Neural cell (in vitro differentiated cells): ENCODE measurements at regions not wholly inside any gene's neighbourhood (a gene's known extent, or its start where the extent isn't known, plus 50 kb on each side); places are given as distances from the start of the nearest gene placed in this dataset.

Source experiments
- H2AFZ ChIP-seq: fragments of 200-600, 300-800 bp; sonication (generic), shearing (Covaris generic); 2 replicates; pipeline ENCODE4 v1.6.0; 2014; ENCODE audit warnings: low read depth, mild to moderate bottlenecking, antibody characterized with exemption, low read length, moderate library complexity
- H3F3A ChIP-seq: fragments of 200-600 bp; shearing (Covaris generic); 2 replicates; pipeline ENCODE4 v1.6.1; 2016; ENCODE audit warnings: mild to moderate bottlenecking, moderate library complexity, mixed read lengths, antibody characterized with exemption, low read length; ENCODE audit not compliant: insufficient read depth, poor library complexity, severe bottlenecking
- H3K27ac ChIP-seq: fragments of 200-600, 300-800 bp; sonication (generic), shearing (Covaris generic); 2 replicates; pipeline ENCODE4 v1.5.1; 2014; ENCODE audit warnings: mild to moderate bottlenecking, low read length, moderate library complexity
- H3K27me3 ChIP-seq: fragments of 300-800, 200-600 bp; sonication (generic), shearing (Covaris generic); 2 replicates; pipeline ENCODE4 v1.6.0; 2014; ENCODE audit warnings: mild to moderate bottlenecking, low read depth, low read length, moderate library complexity; ENCODE audit not compliant: insufficient read depth
- H3K36me3 ChIP-seq: fragments of 300-800, 200-600 bp; sonication (generic), shearing (Covaris generic); 2 replicates; pipeline ENCODE4 v1.5.1; 2014; ENCODE audit warnings: mild to moderate bottlenecking, antibody characterized with exemption, low read length, moderate library complexity; ENCODE audit not compliant: insufficient read depth
- H3K4me2 ChIP-seq: fragments of 300-800, 200-600 bp; sonication (generic), shearing (Covaris generic); 2 replicates; pipeline ENCODE4 v1.6.0; 2014; ENCODE audit warnings: mild to moderate bottlenecking, low read length
- H3K4me3 ChIP-seq: fragments of 300-800, 200-600 bp; sonication (generic), shearing (Covaris generic); 2 replicates; pipeline ENCODE4 v1.5.1; 2014; ENCODE audit warnings: mild to moderate bottlenecking, low read length, moderate library complexity
- H3K79me2 ChIP-seq: fragments of 200-600 bp; shearing (Covaris generic); replicated peaks from 2 replicates; pipeline ENCODE4 v1.6.0; 2014; ENCODE audit warnings: mild to moderate bottlenecking, low read length, moderate library complexity; ENCODE audit not compliant: insufficient read depth
- H3K9ac ChIP-seq: fragments of 300-800, 200-600 bp; sonication (generic), shearing (Covaris generic); 2 replicates; pipeline ENCODE4 v1.6.1; 2016; ENCODE audit warnings: mild to moderate bottlenecking, low read length, mixed read lengths
- H3K9me2 ChIP-seq: fragments of 200-600 bp; shearing (Covaris generic); 2 replicates; pipeline ENCODE4 v1.6.1; 2016; ENCODE audit warnings: mild to moderate bottlenecking, low read length, mixed read lengths; ENCODE audit not compliant: insufficient read depth
- H3K9me3 ChIP-seq: fragments of 200-600, 300-800 bp; sonication (generic), shearing (Covaris generic); 2 replicates; pipeline ENCODE4 v1.6.1; 2016; ENCODE audit warnings: mild to moderate bottlenecking, mixed run types, low read length, moderate library complexity, mixed read lengths
- H4K20me1 ChIP-seq: fragments of 200-600 bp; shearing (Covaris generic); 2 replicates; pipeline ENCODE4 v1.6.1; 2016; ENCODE audit warnings: mild to moderate bottlenecking, mixed run types; ENCODE audit not compliant: insufficient read depth
- CTCF ChIP-seq: fragments of 450-650 bp; IDR thresholded peaks from 2 replicates; pipeline ENCODE4 v1.5.1; 2014; ENCODE audit warnings: antibody characterized with exemption, mild to moderate bottlenecking, moderate library complexity; ENCODE audit not compliant: poor library complexity, severe bottlenecking
- EP300 ChIP-seq: fragments of 450-650 bp; conservative IDR thresholded peaks from 2 replicates; pipeline ENCODE4 v1.6.1; 2014; ENCODE audit warnings: antibody characterized with exemption, mild to moderate bottlenecking, moderate library complexity; ENCODE audit not compliant: poor library complexity, severe bottlenecking
- EZH2 ChIP-seq: fragments of 200-600, 300-800 bp; shearing (Covaris generic), sonication (generic); IDR thresholded peaks from 2 replicates; pipeline ENCODE4 v1.6.1; 2014; ENCODE audit warnings: antibody characterized with exemption, low read length, borderline replicate concordance, mild to moderate bottlenecking; ENCODE audit not compliant: insufficient read depth, poor library complexity, severe bottlenecking
- MXI1 ChIP-seq: fragments of 450-650 bp; conservative IDR thresholded peaks from 2 replicates; pipeline ENCODE4 v1.6.1; 2014; ENCODE audit warnings: antibody characterized with exemption, mild to moderate bottlenecking; ENCODE audit not compliant: poor library complexity, severe bottlenecking
- POLR2AphosphoS5 ChIP-seq: IDR thresholded peaks from 2 replicates; pipeline ENCODE4 v1.6.1; 2012
- RAD21 ChIP-seq: fragments of 450-650 bp; conservative IDR thresholded peaks from 2 replicates; pipeline ENCODE4 v1.6.1; 2014; ENCODE audit warnings: antibody characterized with exemption, mild to moderate bottlenecking, moderate library complexity
- REST ChIP-seq: IDR thresholded peaks from 2 replicates; pipeline ENCODE4 v1.6.1; 2012; ENCODE audit warnings: borderline replicate concordance
- SMC3 ChIP-seq: fragments of 450-650 bp; conservative IDR thresholded peaks from 2 replicates; pipeline ENCODE4 v1.6.1; 2014; ENCODE audit warnings: antibody characterized with exemption, mild to moderate bottlenecking, moderate library complexity; ENCODE audit not compliant: poor library complexity
- TAF1 ChIP-seq: IDR thresholded peaks from 2 replicates; pipeline ENCODE4 v1.6.1; 2012; ENCODE audit warnings: low read depth

GRCh38 chr5:159854916-159855315 lies 61.4 kb upstream of the ADRA1B start:
- Histone ChIP-seq H3K4me2 (no peak overlapping the region), H2AFZ (no peak overlapping the region), H3K36me3 (no peaks in the 10 kb centered on the region), H3K27ac (no peak overlapping the region), H3K9ac (no peak overlapping the region), H3K79me2 (no peaks in the 10 kb centered on the region), H3K9me3 (no peaks in the 10 kb centered on the region), H3F3A (no peaks in the 10 kb centered on the region), H4K20me1 (no peaks in the 10 kb centered on the region), H3K27me3 (no peaks in the 10 kb centered on the region), H3K4me3 (no peak overlapping the region), H3K9me2 (no peaks in the 10 kb centered on the region)
- TF ChIP-seq SMC3 (no peak), POLR2AphosphoS5 (no peak), TAF1 (no peak), REST (no peak), RAD21 (no peak), CTCF (no peak), EZH2 (no peak), MXI1 (no peak), EP300 (no peak)

GRCh38 chr5:159855476-159856191 lies 60.6 kb upstream of the ADRA1B start:
- Histone ChIP-seq H3K79me2 (no peaks in the 10 kb centered on the region), H3K36me3 (no peaks in the 10 kb centered on the region), H3K4me2 (no peak overlapping the region), H3K9me3 (no peaks in the 10 kb centered on the region), H3K27me3 (no peaks in the 10 kb centered on the region), H3K9me2 (no peaks in the 10 kb centered on the region), H3K9ac (no peak overlapping the region), H3K4me3 (no peak overlapping the region), H3K27ac (no peak overlapping the region), H4K20me1 (no peaks in the 10 kb centered on the region), H3F3A (no peaks in the 10 kb centered on the region), H2AFZ (no peak overlapping the region)
- no peak for TF ChIP-seq EP300
- TF ChIP-seq EZH2: no peak
- TF ChIP-seq REST: no peak
- TF ChIP-seq RAD21: no peak
- TF ChIP-seq POLR2AphosphoS5: no peak
- TF ChIP-seq TAF1: no peak
- no peak for TF ChIP-seq MXI1
